HG02588 (cell line): ENCODE measurements at regions not wholly inside any gene's neighbourhood (a gene's known extent, or its start where the extent isn't known, plus 50 kb on each side); places are given as distances from the start of the nearest gene placed in this dataset.

Experiments
- ATAC-seq: cut with Tn5 transposase; IDR thresholded peaks from one replicate; pipeline ENCODE4 v1.9.1; 2021; ENCODE audit warnings: mild to moderate bottlenecking, moderate library complexity; ENCODE audit not compliant: unreplicated experiment

DNA sequence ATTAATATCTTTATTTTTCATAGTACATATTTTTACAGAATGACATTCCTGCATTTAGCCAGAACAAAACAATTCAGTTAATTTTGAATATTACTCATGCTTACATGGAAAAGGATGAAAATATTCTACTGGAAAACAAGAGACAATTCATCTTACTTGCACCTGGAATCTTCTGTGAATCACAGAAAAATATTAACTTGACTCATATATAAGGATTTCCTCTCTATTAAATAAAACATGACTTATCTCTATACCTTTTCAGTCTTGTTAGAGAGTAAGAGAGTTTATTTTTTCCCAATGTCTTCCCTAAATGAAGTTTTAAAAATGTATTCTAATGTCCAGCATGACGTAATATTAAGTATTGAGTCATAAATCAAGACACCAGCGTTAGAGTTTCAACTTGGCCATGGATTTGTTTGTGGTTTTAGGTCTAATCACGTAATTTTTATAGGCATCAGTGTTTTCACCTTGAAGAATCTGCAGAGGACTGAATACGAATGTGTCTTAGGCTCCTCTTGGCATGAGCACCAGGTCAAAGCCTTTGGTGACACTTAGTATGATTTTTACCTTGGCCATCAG is 445.1 kb upstream of the JAG1 start:
- ATAC-seq = no peak

DNA sequence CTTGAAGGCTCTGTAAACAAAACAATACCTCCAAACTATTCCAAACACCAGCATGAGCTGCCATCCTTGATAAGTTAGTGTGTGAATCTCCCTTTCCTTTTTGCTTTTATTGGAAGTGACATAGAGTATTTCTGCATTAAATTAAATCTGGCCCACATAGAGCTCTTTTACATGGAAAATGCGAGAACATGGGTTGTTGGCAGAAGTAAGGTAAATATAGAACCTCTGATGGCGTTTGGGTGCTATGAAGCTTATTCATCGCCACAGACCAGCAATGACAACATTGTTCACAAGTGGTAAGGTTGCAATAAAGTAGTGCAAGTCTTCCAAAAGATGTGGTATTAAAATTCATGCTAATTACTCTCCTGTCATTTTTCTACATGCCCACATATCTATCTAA is 445.8 kb upstream of the JAG1 start:
- no peak for ATAC-seq

- ATAC-seq = no peak
These were observed 446.6 kb upstream of the JAG1 start for GRCh38 chr20:11120431-11120830.

DNA sequence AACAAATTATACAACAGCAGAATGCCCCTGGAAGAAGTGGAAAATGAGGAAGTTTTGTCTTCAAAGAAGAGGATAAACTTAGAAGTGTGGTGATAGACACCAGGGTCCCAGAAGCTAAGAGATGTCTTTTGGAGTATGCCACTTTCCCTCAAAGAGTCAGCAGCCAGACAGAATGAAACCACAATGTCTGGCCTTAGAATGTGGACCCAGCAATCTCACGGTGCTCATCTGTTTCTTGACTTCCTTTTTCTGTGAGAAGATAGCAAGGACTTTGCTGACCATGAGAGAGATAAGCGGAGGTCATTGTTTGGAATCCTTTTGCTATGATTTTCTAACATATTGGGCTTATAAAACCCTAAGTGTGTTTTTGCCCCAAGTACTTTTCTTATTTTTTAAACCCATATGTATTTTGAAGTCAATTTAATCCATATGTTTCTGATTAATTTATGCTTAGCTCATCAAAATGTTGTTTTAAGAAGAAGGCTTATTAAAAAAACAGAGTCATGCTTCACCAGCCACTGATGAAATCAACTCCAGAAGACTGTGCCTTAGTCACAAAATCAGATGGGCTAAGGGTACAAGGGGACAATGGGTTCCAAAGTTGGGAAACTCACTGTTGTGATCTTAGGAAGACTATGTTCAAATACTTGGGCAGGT is 451.2 kb upstream of the JAG1 start:
- no peak for ATAC-seq

DNA sequence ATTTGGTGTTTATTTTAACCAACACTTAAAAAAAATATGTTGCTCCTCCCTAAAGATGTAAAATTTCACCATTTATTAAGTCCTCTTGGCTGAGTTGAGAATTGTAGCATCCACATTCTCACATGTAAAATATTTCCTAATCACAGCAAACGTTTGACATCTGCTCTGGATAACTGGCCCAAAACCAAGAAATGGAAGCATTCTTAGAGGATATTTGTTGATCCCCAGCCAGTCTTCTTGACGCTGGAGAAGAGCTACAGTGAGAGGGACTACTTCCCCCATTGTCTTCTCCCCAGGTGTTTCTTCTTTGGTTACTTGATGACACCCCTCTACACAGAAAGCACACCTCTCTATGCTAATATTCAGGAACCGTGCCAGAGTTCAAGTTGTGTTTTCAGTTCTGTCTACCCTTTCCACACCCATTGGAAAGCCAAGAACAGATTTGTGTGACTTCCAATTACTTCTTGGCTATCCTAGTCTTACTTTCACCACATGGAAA is 454.5 kb upstream of the JAG1 start:
- ATAC-seq = no peak

GRCh38 chr20:11128721-11129120 is 454.9 kb upstream of the JAG1 start:
- no peak for ATAC-seq

DNA sequence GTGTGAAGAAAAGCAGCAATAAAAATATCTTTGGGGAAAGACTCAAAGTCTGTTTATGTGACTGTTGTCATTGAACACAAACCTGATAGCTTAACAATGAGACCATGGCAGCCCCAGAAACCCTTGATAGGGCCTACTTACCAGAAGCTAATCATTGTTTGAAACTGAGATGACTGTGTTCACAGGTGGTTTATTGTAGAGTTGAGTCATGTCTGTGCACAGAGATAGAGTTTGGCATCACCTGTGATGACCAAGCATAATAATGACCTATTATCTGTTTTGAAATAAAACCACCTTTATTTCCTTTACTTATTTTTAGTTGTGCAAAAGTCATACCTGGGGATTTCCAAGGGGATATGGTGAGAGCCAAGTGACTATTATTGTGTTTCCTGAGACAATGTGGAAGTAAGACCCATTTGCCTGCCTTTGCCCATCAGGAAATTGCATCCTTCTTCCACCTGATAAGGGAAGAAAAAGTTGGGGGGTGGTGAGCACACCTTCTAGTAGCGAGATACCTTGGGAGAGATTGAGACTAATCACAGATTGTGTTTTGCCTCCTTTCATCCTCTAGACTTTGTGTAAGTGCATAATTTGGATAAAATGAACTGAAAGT is 456.9 kb upstream of the JAG1 start:
- ATAC-seq = no peak

GRCh38 chr20:11132819-11133415 is 459.1 kb upstream of the JAG1 start:
- no peak for ATAC-seq

GRCh38 chr20:11136691-11137090 is 462.9 kb upstream of the JAG1 start:
- no peak for ATAC-seq

- ATAC-seq = no peak
These were observed 463.9 kb upstream of the JAG1 start for GRCh38 chr20:11137688-11138087.

GRCh38 chr20:11140359-11140758 is 466.6 kb upstream of the JAG1 start:
- ATAC-seq = no peak

- no peak for ATAC-seq
These were observed 469.7 kb upstream of the JAG1 start for GRCh38 chr20:11143481-11143880.

DNA sequence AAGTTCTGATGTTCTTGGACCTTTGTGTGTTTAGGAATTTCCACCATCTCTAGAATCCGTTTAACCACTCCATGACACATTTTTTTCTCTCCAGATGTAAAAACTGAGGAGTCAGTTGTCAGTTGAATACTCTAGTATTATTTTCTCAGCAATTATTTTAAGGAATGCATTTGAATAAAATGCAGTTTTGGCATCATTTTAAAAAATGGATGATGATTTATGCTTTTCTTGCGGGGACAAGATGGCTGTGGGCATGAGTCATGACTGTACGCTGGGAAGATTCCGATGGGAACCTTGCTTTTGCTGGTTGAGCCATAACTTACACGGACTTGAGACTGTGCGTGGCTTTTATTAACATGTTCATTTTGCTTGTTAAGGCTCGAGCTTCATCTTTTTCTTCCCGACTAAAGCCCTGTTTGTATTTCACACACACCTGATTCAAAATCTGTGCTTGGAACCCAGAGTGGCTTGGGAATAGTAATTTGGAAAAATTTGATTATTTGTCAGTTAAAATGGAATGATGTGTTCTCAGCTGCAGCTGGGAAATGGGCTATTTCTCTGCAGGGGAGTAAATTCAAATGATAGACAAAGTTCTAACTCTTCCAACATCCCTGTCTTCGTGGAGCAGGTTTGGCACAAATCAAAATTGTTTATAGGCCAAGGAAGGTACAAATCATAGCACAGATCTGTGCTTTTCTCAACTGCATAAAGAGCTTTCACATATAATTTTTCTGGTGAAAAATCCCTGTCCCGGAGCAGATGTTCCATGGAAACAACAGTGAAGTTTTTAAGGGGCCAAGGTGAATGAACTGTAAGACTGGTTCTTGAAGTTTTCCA is 470.5 kb upstream of the JAG1 start:
- no peak for ATAC-seq

DNA sequence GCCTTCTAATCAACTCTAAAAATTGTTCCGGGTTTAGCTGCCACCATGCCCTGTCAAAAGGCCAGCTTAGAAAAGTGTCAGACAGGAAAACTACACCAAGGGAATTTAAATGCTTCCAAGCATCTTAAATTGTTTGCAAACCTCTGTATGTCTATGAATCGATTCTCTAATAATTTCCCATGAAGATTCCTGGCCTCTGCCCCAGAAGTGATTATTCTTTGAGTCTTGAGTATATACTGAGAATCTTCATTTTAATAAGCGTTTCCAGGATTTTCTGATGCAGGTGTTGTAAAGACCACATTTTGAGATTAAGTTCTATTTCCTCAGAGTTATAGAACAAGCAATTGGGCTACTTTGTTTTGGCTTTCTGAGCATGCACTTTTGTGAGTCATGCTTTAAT is 471.8 kb upstream of the JAG1 start:
- ATAC-seq = no peak

GRCh38 chr20:11153819-11154218 is 480.0 kb upstream of the JAG1 start:
- ATAC-seq = no peak

GRCh38 chr20:11155156-11155756 is 481.5 kb upstream of the JAG1 start:
- ATAC-seq = no peak

GRCh38 chr20:11156922-11157321 is 483.1 kb upstream of the JAG1 start:
- ATAC-seq = no peak

DNA sequence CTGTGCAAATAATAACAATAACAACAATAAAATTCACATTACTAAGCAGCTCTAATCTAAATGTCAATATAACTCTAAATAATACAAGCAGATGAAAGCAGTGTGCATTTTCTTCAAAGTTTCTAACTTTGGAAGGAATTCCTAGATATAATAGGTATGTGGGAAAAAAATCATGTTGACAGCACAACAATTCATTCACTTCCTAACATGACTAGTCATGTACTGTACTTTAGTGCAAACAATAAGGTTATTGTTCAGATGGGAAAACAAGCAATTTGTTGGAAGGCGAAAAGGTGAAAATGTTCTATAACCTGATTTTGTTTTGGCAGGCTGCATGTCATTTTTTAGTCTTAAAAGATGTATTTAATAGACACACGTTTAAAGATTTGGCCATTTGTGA is 484.3 kb upstream of the JAG1 start:
- ATAC-seq = no peak

DNA sequence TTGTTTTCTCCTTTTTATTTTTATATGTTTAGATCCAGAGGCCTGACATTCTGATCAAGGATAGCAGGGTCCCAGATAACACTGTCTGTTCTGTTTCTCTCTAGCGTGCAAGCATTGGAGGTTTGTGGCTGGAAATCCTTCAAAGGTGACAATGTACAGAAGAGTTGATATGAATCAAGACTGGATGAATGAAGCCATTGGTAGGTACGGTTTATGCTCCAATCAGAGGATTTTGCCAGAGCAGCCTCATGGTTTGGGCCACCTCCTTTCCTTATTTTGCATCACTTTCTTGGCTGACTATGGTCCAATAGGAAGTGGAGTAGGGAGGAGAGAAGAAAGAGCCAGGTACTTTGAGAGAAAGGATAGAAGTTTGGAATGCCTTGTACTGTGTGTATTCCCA is 484.8 kb upstream of the JAG1 start:
- ATAC-seq = no peak

- ATAC-seq = no peak
These were observed 485.9 kb upstream of the JAG1 start for GRCh38 chr20:11159728-11160127.
